HL-60 (cell line): ENCODE measurements at regions not wholly inside any gene's neighbourhood (a gene's known extent, or its start where the extent isn't known, plus 50 kb on each side); places are given as distances from the start of the nearest gene placed in this dataset.

Experiments used
- DNase-seq, 2 experiments: peaks; one replicate each; pipeline ENCODE4 v3.0.0-alpha.2; 2010 to 2020; ENCODE audit warnings: low read depth in 1 of 2, low spot score in 1 of 2
- H3K27ac ChIP-seq: fragments of 250-450 bp; sonication (Bioruptor Pico); replicated peaks from 2 replicates; pipeline ENCODE4 v1.5.1; 2020; ENCODE audit warnings: mild to moderate bottlenecking, moderate library complexity
- H3K27me3 ChIP-seq: fragments of 250-450 bp; sonication (Bioruptor Pico); 2 replicates; pipeline ENCODE4 v1.5.1; 2021; ENCODE audit warnings: mild to moderate bottlenecking, moderate library complexity; ENCODE audit not compliant: insufficient read depth, poor library complexity, severe bottlenecking
- H3K4me3 ChIP-seq: replicated peaks from 2 replicates; pipeline ENCODE4 v1.5.1; 2011; ENCODE audit warnings: mild to moderate bottlenecking, control low read depth, low read length; ENCODE audit not compliant: insufficient read depth
- GABPA ChIP-seq: IDR thresholded peaks from 2 replicates; pipeline ENCODE4 v1.6.1; 2012; ENCODE audit warnings: low read depth
- POLR2AphosphoS5 ChIP-seq: IDR thresholded peaks from 2 replicates; pipeline ENCODE4 v1.6.1; 2012; ENCODE audit warnings: low read depth
- SPI1 ChIP-seq: IDR thresholded peaks from 2 replicates; pipeline ENCODE4 v1.6.1; 2012; ENCODE audit warnings: low read depth, mild to moderate bottlenecking, borderline replicate concordance
- TF ChIP-seq, protein P1 (sequence below): IDR thresholded peaks from one replicate; pipeline ENCODE4 v1.5.1; 2011; ENCODE audit warnings: low read length, control low read depth, inconsistent platforms; ENCODE audit not compliant: insufficient read depth
- TF ChIP-seq, protein P2 (sequence below): IDR thresholded peaks from 2 replicates; pipeline ENCODE4 v1.6.1; 2012; ENCODE audit warnings: low read depth; ENCODE audit not compliant: insufficient replicate concordance

DNA sequence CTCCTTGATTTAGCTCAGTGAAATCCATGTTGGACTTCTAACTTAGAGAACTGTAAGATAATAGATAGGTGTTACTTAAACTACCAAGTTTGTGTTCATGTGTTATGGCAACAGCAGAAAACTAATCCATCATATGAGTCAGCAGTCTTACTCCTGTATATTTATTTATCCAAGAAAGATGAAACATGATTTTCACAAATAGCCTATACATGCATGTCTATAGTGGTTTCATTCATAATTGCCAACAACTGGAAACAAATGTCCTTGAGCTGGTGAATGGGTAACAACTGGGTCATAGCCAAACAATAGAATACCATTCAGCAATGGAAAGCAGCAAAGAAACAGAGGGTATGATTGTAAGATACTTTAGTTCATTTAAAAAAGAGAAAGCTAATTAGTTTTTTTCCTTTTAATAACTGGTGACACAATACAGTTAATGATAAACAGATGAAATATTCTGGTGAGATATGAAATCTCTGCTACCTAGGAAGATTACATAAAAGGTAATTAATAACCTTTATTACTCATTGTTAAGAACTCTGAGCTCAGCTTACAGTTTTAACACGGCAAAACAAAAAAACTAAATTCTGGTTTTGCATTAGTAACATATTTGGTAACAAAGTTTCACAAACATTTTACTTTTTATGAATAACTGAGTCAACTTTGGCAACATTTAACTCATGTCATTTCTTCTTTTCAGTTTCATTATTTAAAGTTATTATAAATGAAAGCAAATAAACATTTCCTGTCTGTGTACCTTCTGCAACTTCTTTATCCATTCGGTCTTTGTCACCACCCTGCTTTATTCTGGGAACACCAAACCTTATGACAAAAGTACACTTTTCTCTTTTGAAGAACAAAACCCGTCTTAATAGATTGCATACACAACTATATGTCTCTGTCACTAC, 181.3 kb downstream of the LIG4 start:
- no peak overlapping the region for H3K27ac ChIP-seq
- TF ChIP-seq SPI1, result no peak
- TF ChIP-seq, protein P1, sequence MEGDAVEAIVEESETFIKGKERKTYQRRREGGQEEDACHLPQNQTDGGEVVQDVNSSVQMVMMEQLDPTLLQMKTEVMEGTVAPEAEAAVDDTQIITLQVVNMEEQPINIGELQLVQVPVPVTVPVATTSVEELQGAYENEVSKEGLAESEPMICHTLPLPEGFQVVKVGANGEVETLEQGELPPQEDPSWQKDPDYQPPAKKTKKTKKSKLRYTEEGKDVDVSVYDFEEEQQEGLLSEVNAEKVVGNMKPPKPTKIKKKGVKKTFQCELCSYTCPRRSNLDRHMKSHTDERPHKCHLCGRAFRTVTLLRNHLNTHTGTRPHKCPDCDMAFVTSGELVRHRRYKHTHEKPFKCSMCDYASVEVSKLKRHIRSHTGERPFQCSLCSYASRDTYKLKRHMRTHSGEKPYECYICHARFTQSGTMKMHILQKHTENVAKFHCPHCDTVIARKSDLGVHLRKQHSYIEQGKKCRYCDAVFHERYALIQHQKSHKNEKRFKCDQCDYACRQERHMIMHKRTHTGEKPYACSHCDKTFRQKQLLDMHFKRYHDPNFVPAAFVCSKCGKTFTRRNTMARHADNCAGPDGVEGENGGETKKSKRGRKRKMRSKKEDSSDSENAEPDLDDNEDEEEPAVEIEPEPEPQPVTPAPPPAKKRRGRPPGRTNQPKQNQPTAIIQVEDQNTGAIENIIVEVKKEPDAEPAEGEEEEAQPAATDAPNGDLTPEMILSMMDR, result no peak

DNA sequence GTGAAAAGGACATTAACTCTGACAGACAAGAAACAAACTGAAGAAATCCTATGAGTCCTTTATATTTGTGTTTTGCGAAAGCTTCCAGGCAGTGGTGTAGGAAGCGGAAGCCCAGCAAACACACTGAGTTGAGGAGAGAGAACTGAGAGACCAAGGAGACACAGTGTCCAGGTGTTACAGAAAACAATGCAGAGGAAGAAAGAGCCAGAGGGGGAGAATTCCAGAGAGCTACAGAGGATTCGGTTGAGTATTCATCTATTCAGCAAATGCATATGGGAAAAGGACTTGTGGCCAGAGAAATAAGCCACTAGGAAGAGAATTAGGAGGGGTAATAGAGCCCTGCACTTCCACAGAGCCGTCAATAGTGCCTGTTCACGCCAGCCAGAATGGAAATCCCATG, 183.5 kb downstream of the LIG4 start:
- no peak overlapping the region for H3K27ac ChIP-seq
- no peak for TF ChIP-seq GABPA
- TF ChIP-seq, protein P1, result no peak
- TF ChIP-seq, protein P2, sequence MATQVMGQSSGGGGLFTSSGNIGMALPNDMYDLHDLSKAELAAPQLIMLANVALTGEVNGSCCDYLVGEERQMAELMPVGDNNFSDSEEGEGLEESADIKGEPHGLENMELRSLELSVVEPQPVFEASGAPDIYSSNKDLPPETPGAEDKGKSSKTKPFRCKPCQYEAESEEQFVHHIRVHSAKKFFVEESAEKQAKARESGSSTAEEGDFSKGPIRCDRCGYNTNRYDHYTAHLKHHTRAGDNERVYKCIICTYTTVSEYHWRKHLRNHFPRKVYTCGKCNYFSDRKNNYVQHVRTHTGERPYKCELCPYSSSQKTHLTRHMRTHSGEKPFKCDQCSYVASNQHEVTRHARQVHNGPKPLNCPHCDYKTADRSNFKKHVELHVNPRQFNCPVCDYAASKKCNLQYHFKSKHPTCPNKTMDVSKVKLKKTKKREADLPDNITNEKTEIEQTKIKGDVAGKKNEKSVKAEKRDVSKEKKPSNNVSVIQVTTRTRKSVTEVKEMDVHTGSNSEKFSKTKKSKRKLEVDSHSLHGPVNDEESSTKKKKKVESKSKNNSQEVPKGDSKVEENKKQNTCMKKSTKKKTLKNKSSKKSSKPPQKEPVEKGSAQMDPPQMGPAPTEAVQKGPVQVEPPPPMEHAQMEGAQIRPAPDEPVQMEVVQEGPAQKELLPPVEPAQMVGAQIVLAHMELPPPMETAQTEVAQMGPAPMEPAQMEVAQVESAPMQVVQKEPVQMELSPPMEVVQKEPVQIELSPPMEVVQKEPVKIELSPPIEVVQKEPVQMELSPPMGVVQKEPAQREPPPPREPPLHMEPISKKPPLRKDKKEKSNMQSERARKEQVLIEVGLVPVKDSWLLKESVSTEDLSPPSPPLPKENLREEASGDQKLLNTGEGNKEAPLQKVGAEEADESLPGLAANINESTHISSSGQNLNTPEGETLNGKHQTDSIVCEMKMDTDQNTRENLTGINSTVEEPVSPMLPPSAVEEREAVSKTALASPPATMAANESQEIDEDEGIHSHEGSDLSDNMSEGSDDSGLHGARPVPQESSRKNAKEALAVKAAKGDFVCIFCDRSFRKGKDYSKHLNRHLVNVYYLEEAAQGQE, result no peak
- no peak for TF ChIP-seq SPI1
- no peak for TF ChIP-seq POLR2AphosphoS5
- peaks cover 2% of the 10 kb centered on the region for H3K27me3 ChIP-seq
- no peak for DNase-seq
- H3K4me3 ChIP-seq, result no peak overlapping the region

More for the DNA sequence above, 181.3 kb downstream of the LIG4 start:
- H3K27me3 ChIP-seq, result peaks cover 2% of the 10 kb centered on the region
- no peak overlapping the region for H3K4me3 ChIP-seq
- DNase-seq, result no peak

DNA sequence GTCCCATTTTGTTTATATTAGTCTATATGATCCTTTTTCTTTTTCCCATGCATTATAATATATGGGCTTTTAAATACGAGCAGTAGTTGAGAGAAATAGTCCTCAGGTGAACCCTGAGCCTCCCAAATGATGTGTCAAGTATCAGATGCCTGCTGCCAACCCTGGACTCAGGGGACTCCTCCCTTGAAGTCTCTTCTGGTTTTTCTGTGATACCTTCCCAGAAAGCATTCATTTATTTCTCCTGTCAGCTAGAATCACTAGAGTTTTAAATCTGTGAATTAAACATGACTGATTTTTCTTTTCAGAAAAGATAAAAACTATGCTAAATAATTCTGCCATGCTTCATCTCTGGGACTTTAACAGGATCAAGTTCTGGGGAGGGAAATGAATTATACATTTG, 184.6 kb downstream of the LIG4 start:
- Histone ChIP-seq H3K4me3 (no peak overlapping the region), H3K27ac (no peak overlapping the region), H3K27me3 (peaks cover 2% of the 10 kb centered on the region)
- no peak for DNase-seq
- TF ChIP-seq SPI1 (no peak), GABPA (no peak)
- TF ChIP-seq, protein P1, result no peak

DNA sequence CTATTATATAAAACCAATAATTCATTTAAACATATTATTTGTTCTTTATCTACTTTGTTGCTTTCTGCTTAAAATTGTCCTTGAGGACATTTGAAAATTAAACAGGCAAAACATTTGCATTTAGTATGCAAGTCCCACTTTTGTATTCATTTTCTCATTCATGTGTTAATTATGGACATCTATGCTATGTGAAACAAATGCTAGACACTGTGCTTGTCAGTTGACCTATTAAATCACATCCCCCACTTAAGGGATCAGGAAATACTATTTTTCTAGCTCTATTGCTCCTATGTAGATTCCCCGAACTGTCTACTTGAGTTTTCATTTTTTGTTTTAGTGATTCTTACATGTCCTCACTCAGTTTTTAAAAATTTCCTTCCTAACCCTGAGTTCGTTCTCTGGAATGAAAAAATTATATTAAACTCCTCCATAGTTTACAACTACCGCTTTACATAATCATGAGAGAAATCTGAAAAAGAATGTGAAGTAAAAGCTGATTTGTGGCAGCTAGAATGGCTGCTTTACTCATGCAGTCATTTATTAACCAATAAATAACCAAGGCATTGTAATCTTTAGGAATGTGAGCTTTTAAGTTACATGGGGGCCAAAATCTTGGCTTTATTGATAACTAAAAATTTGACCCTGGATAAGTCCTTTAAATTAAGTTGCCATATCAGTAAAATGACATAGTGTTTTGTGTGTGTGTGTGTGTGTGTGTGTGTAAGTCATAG, 188.5 kb downstream of the LIG4 start:
- no peak for DNase-seq
- TF ChIP-seq POLR2AphosphoS5, result no peak
- TF ChIP-seq, protein P1, result no peak
- TF ChIP-seq, protein P2, result no peak
- no peak for TF ChIP-seq SPI1
- TF ChIP-seq GABPA, result no peak
- no peak overlapping the region for H3K27ac ChIP-seq

More for the DNA sequence above, 188.5 kb downstream of the LIG4 start:
- Histone ChIP-seq H3K4me3 (no peak overlapping the region), H3K27me3 (peaks cover 2% of the 10 kb centered on the region)
